ENCODE measurements at regions not wholly inside any gene's neighbourhood (a gene's known extent, or its start where the extent isn't known, plus 50 kb on each side); places are given as distances from the start of the nearest gene placed in this dataset.
"Not testable (repeated sequence)": the region's sequence is repeated elsewhere in the genome, so short reads cannot be mapped to it uniquely, and the experiment has no call there.

GRCh38 chr6:131336596-131336995 lies 201.3 kb downstream of the AKAP7 start:
- H3K27ac ChIP-seq: no peak overlapping the region

DNA sequence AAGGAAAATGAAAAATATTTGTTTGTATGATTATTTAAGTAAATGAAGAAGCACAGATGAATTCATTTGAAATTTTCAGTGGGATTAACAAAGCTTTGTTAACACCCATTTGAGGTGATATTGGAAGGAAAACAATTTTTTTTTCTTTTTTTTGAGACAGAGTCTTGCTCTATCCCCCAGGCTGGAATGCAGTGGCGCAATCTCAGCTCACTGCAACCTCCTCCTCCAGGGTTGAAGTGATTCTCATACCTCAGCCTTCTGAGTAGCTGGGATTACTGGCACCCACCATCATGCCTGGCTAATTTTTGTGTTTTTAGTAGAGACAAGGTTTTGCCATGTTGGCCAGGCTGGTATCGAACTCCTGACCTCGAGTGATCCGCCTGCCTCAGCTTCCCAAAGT lies 211.6 kb downstream of the AKAP7 start:
- not testable (repeated sequence) for H3K27ac ChIP-seq; DNase-seq (ENCODE audit: low read depth, low spot score)

More at GRCh38 chr6:131336596-131336995, 201.3 kb downstream of the AKAP7 start:
- no peak for DNase-seq (ENCODE audit: low read depth, low spot score)

DNA sequence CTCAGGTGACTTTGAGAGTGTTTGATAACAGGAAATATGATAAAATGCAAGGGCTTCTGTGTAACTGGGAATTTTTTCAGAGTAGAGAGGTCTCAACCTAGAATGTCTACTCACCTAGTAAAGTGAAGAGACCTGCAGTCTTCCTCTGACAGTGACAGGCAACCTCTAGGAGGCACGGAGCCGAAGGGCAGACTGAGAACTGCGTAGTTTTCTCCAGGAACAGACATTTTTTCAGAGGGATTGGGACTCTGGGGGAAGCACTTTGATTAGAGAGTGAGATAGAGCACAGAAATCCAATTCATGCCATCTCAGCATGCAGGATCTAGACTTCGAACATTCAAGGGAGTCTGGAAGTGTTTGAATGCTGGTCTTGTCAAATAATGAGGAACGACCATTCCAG lies 213.3 kb downstream of the AKAP7 start:
- no peak for DNase-seq (ENCODE audit: low read depth, low spot score)
- no peak overlapping the region for H3K27ac ChIP-seq

GRCh38 chr6:131349199-131349598 lies 213.9 kb downstream of the AKAP7 start:
- DNase-seq (ENCODE audit: low read depth, low spot score): no peak
- H3K27ac ChIP-seq: no peak overlapping the region

- no peak overlapping the region for H3K27ac ChIP-seq
- no peak for DNase-seq (ENCODE audit: low read depth, low spot score)
Observed at GRCh38 chr6:131353106-131353505, 217.8 kb downstream of the AKAP7 start.

- no peak for DNase-seq (ENCODE audit: low read depth, low spot score)
- H3K27ac ChIP-seq: no peak overlapping the region
Observed at GRCh38 chr6:131353876-131354275, 218.6 kb downstream of the AKAP7 start.

DNA sequence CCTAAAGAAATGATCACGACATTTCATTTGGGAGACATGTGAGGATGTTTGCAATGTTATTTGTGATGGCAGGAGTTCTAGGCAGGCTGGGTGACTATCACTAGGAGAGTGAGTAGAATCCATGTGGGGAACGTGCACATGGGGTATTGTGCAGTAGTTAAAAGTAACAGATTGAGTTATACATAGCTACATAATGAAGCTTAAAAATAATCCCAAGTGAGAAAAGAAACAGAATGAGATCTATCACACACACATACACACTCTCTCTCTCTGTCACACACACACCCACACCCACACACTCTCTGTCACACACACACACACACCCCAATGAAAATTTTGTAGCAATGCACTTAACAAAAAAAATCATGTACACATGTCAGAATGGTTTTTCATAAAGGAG lies 218.7 kb upstream of the ARG1 start:
- no peak for DNase-seq (ENCODE audit: low read depth, low spot score)
- H3K27ac ChIP-seq: no peak overlapping the region

GRCh38 chr6:131356161-131356560 lies 216.9 kb upstream of the ARG1 start:
- no peak for DNase-seq (ENCODE audit: low read depth, low spot score)
- no peak overlapping the region for H3K27ac ChIP-seq

DNA sequence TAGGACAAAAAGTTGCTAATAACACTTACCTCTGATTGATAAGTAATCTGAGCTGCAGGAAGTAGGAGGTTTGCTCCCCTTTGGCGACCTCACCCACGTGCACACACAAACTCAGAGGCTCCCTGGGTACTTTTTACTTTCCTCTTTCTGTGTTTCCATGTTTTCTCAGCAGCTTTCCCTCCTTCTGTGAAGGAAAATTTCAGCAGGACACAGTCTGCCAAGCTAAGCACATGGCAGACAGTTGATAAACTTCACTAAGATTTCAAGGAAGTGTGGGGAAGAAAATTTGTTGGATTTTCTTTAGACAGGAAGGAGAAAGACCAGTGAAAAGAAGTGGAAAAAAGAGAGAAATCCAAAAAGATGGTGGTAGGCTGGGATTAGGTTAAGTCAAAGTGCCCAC lies 215.5 kb upstream of the ARG1 start:
- no peak for DNase-seq (ENCODE audit: low read depth, low spot score)
- H3K27ac ChIP-seq: no peak overlapping the region

DNA sequence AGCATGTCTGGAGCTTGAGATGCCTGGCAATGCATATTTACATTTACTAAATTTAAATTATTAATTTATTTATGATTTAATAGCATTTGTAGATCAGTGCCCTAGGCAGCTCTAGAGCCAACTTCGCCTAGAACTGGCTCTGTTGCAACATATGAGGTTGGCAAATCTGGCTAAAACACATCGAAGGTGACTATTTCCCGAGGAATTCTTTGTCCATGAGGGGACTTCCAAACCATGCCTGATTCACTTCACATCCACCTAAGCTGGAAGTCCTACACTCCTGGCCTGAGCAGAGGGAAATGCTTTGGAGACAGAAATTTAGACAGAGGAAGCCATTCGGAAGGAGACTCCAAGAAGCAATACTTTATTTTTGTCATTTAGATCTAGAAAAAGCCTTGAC lies 211.0 kb upstream of the ARG1 start:
- no peak for DNase-seq (ENCODE audit: low read depth, low spot score)
- no peak overlapping the region for H3K27ac ChIP-seq

GRCh38 chr6:131362696-131363095 lies 210.3 kb upstream of the ARG1 start:
- no peak for DNase-seq (ENCODE audit: low read depth, low spot score)

GRCh38 chr6:131363947-131364834 lies 208.8 kb upstream of the ARG1 start:
- H3K27ac ChIP-seq: no peak overlapping the region
- DNase-seq (ENCODE audit: low read depth, low spot score): no peak

More at GRCh38 chr6:131362696-131363095, 210.3 kb upstream of the ARG1 start:
- H3K27ac ChIP-seq: no peak overlapping the region

DNA sequence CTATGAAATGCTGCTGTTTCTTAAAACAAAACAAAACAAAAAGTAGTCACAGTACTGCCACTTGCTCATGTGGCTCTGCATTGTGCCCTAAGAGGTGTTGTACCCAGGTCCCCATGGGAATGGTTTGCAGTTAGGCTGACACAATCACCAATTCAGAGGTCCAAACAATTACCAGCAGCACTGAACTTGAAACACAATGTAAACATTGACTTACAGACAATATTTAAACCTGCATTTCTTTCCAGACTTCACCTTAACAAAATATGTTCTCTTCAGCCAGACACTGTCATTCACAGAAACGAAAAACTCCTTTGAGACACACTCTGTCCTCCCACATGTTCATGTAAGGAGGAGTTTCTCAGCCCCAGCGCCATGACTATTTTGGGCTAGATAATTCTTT lies 206.8 kb upstream of the ARG1 start:
- no peak overlapping the region for H3K27ac ChIP-seq
- no peak for DNase-seq (ENCODE audit: low read depth, low spot score)

DNA sequence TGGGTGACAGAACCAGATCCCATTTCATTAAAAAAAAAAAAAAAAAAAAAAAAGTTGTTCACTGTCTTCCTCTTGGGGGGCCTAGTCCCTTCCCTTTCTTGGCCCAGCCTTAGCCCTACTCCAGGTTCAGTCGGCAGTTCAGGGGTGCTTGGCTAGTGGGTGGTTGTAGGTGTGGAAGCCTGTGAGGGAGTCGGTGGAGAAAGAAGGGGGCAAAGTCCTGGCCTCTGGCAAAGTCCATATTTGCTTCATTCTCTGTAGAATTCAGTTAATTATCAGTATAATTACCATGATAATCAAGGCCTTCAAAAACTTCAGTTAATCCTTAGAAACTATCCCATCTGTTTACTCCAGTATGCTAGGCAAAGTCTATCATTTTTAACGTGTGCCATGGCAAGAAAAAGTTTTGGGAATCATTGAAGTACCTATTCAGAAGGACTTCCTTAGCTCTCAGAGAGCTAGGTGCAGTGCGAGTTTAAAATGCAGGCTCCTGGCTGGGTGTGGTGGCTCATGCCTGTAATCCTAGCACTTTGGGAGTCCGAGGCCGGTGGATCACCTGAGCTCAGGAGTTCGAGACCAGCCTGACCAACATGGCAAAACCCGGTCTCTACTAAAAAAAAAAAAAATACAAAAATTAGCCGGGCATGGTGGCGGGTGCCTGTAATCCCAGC lies 205.7 kb upstream of the ARG1 start:
- no peak overlapping the region for H3K27ac ChIP-seq
- DNase-seq (ENCODE audit: low read depth, low spot score): no peak

DNA sequence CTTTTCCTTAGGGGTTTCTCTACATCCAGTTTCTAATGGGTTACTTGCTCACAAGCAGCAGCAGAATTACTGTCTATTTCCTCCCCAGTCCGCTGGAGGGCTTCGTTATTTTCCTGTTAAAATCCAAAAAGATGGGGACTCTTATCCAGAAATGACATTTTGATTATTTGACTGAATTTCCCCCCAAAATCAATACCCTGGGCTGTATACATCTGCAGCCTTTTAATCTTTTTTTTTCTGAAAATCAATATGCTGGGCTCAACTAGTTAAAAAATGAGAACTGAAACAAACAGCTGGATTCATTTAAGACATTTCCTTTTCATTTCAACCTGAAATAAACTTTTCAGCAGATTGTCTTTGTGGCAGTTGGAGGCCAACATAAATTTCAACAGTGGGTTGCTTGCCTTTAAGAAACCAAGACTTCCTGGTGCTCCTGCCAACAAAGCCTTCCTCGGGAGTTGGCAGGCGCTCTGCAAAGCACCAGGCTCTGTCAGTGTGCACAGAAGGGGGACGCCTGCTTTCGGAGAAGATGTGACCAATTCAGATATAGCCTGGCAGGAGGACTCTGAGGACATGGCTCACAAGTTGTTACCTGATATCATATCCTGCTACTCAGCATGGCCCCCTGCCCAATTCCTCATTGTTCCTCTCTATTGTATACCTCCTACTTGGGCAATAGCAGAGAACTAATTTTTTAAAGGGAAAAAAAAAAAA lies 204.7 kb upstream of the ARG1 start:
- no peak for DNase-seq (ENCODE audit: low read depth, low spot score)
- no peak overlapping the region for H3K27ac ChIP-seq

GRCh38 chr6:131372535-131372934 lies 200.5 kb upstream of the ARG1 start:
- no peak overlapping the region for H3K27ac ChIP-seq
- DNase-seq (ENCODE audit: low read depth, low spot score): no peak

DNA sequence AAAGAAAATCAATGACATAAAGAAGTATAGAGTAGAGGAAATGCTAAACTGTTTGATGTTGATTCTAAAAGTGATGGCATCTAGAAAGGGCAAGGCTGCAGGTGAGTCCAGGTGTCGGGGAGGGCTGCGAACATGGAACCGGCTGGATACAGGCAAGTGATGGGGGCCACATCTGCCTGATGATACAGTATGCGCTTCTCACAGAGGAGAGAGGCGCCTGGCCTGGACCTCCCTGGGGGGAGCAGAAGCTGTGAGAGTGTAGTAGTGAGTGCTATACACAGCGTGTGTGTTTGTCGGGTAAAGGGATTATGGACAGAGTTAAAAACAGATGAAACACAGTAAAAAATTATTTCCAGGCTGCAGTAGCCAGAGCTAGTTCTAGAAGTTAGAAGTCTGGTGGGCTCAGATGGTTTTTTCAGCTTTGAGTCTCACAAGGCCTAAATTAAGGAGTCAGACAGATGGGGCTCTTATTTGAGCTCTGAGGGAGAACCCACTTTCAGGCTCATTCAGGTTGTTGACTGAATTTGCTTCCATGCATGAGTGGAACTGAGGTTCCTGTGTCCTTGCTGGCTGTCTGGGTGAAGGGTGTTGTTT lies 195.8 kb upstream of the ARG1 start:
- H3K27ac ChIP-seq: no peak overlapping the region

GRCh38 chr6:131378874-131379273 lies 194.2 kb upstream of the ARG1 start:
- DNase-seq (ENCODE audit: low read depth, low spot score): no peak
- no peak overlapping the region for H3K27ac ChIP-seq

More for the DNA sequence above, 195.8 kb upstream of the ARG1 start:
- no peak for DNase-seq (ENCODE audit: low read depth, low spot score)

DNA sequence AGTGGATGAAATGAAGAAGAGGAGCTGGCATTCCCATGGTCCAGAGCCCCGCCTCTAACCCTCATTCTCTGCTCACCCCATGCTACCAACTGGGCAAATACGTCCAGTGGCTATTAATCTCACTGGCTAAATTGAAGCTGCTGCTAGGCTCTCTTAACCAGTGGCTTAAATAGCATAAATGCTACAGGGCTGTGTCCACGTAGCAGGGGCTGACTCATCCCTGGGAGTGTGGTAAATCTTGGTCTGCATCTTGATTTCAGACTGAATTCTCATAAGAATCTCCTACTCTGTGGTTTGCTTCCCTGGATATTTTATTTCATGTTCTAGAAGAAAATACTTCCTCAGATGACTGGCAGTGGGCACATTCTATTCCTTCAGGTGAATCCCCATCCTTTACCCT lies 193.1 kb upstream of the ARG1 start:
- H3K27ac ChIP-seq: no peak overlapping the region

DNA sequence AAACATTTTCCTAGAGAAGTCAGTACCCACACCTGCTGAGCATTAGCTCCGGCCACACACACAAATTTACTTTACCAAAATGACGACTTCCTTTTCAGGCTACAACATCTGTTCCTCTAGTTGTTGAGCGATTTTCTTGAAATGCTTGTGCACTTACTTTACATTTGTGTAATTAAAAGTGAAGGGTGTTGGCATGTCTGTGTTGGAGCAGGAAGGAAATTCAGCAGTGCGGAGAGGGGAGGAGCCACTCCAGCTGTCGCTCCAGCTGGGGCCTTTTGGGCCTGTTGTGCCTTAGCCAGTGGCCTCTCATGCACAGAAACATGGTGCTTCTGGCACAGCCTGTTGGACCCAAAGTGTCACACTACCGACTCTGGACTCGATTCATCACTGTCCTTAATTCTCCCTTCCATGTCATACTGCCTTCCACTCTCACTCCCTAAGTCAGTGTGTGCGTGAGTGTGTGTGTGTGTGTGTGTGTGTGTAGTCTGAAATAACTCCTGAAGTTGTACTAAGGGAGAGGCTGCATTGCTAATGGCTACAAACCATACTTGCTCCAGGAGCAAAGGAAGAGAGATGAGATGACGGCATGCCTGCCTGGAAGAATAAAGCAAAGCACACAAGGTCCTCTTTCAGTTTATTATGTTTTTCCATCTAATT lies 191.8 kb upstream of the ARG1 start:
- no peak for DNase-seq (ENCODE audit: low read depth, low spot score)

More for the DNA sequence above, 193.1 kb upstream of the ARG1 start:
- DNase-seq (ENCODE audit: low read depth, low spot score): no peak

More for the DNA sequence above, 191.8 kb upstream of the ARG1 start:
- H3K27ac ChIP-seq: no peak overlapping the region
